ENCODE measurements at regions not wholly inside any gene's neighbourhood (a gene's known extent, or its start where the extent isn't known, plus 50 kb on each side); places are given as distances from the start of the nearest gene placed in this dataset.

DNA sequence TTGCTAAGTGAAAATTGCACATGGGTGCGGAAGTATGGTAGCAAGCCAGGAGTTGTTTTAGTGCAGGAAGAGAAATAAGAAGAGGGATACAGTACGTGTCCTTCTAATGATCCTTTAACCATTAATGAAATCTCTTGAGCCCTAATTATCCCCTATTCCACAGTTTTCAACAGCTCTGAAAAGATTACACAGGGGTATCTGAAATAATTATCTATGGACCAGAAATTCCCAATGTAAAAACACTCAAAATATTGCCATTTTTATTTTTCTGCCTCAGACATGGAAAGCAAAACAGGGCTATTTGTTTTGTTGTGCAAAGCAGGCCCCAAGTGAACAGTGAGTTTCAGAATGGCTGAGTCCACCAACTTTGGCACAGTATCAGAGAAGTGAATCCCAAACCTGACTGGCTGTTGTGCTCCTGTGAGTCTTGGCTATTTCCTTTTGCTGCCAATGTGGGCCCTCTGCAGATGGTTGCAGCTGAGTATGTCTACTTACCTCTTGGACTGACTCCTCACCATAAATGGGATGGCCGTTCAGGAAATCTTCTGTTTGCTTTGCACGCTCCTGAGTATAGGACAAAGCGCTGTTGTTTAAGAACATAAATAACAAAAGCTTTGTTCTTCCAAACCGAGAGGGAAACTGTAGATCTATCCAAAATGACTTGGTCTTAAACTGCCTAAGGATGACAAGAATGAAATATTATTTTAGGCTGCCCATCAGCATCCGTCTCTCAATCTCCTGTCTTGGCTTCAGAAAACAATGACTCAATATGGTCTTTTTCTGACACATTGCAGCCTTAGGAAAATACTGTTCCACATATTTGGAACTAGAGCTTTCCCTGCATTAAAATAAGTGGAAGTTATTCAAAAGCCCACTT lies 204.1 kb downstream of the DEPDC1B start:
- TF ChIP-seq, protein P1, sequence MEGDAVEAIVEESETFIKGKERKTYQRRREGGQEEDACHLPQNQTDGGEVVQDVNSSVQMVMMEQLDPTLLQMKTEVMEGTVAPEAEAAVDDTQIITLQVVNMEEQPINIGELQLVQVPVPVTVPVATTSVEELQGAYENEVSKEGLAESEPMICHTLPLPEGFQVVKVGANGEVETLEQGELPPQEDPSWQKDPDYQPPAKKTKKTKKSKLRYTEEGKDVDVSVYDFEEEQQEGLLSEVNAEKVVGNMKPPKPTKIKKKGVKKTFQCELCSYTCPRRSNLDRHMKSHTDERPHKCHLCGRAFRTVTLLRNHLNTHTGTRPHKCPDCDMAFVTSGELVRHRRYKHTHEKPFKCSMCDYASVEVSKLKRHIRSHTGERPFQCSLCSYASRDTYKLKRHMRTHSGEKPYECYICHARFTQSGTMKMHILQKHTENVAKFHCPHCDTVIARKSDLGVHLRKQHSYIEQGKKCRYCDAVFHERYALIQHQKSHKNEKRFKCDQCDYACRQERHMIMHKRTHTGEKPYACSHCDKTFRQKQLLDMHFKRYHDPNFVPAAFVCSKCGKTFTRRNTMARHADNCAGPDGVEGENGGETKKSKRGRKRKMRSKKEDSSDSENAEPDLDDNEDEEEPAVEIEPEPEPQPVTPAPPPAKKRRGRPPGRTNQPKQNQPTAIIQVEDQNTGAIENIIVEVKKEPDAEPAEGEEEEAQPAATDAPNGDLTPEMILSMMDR (IDR thresholded peaks at IDR 0.05), result no peak
- TF ChIP-seq POLR2A (IDR thresholded peaks at IDR 0.05), result no peak
